HEK293T (cell line): ENCODE measurements at regions not wholly inside any gene's neighbourhood (a gene's known extent, or its start where the extent isn't known, plus 50 kb on each side); places are given as distances from the start of the nearest gene placed in this dataset.

Experiments used
- CTCF ChIA-PET: fragments of 350-600 bp; formaldehyde crosslinking; extraction: SDS; loops from one replicate; lab custom pipeline; 2021; ENCODE audit warnings: antibody characterized with exemption, inconsistent platforms; lab: Yijun Ruan, JAX
- POLR2A ChIA-PET: fragments of 350-600 bp; formaldehyde crosslinking; extraction: SDS; loops from one replicate; lab custom pipeline; 2020; ENCODE audit warnings: antibody characterized with exemption, inconsistent platforms; lab: Yijun Ruan, JAX
- DNase-seq: peaks from one replicate; pipeline ENCODE4 v3.0.0; 2012; ENCODE audit warnings: mixed read lengths; ENCODE audit errors: extremely low spot score
- ARNT ChIP-seq: fragments of 450-650 bp; IDR thresholded peaks from 2 replicates; pipeline ENCODE4 v1.6.1; 2017; ENCODE audit warnings: mild to moderate bottlenecking
- BHLHE40 ChIP-seq: fragments of 450-650 bp; IDR thresholded peaks from 2 replicates; pipeline ENCODE4 v1.6.1; 2016; ENCODE audit warnings: mild to moderate bottlenecking, moderate library complexity, borderline replicate concordance
- CTBP1 ChIP-seq: fragments of 450-650 bp; IDR thresholded peaks from 2 replicates; pipeline ENCODE4 v1.6.1; 2016; ENCODE audit warnings: borderline replicate concordance
- ELF4 ChIP-seq: fragments of 450-650 bp; IDR thresholded peaks from 2 replicates; pipeline ENCODE4 v1.6.1; 2017; ENCODE audit warnings: antibody characterized with exemption
- FOXA1 ChIP-seq: fragments of 450-650 bp; IDR thresholded peaks from 2 replicates; pipeline ENCODE4 v1.6.1; 2016; ENCODE audit warnings: mild to moderate bottlenecking
- FOXK2 ChIP-seq: fragments of 450-650 bp; IDR thresholded peaks from 2 replicates; pipeline ENCODE4 v1.6.1; 2016; ENCODE audit warnings: mild to moderate bottlenecking
- FOXM1 ChIP-seq: fragments of 450-650 bp; IDR thresholded peaks from 2 replicates; pipeline ENCODE4 v1.6.1; 2017; ENCODE audit warnings: mild to moderate bottlenecking, borderline replicate concordance
- HDGF ChIP-seq: fragments of 450-650 bp; IDR thresholded peaks from 2 replicates; pipeline ENCODE4 v1.6.1; 2017; ENCODE audit warnings: antibody characterized with exemption, borderline replicate concordance
- L3MBTL2 ChIP-seq: fragments of 450-650 bp; conservative IDR thresholded peaks from 2 replicates; pipeline ENCODE4 v1.6.1; 2016; ENCODE audit warnings: mild to moderate bottlenecking
- LEF1 ChIP-seq: fragments of 450-650 bp; IDR thresholded peaks from 2 replicates; pipeline ENCODE4 v1.6.1; 2017; ENCODE audit warnings: mild to moderate bottlenecking, borderline replicate concordance
- NFRKB ChIP-seq: fragments of 450-650 bp; IDR thresholded peaks from 2 replicates; pipeline ENCODE4 v1.6.1; 2016; ENCODE audit warnings: mild to moderate bottlenecking, moderate library complexity
- SP1 ChIP-seq: fragments of 450-650 bp; IDR thresholded peaks from 2 replicates; pipeline ENCODE4 v1.6.1; 2017
- SUZ12 ChIP-seq: fragments of 450-650 bp; IDR thresholded peaks from 2 replicates; pipeline ENCODE4 v1.6.1; 2016; ENCODE audit warnings: mild to moderate bottlenecking
- TARDBP ChIP-seq: fragments of 450-650 bp; IDR thresholded peaks from 2 replicates; pipeline ENCODE4 v1.6.1; 2016
- ZNF384 ChIP-seq: fragments of 450-650 bp; IDR thresholded peaks from 2 replicates; pipeline ENCODE4 v1.6.1; 2016
- TF ChIP-seq, protein P1 (sequence below): fragments of 450-650 bp; IDR thresholded peaks from 2 replicates; pipeline ENCODE4 v1.6.1; 2016

DNA sequence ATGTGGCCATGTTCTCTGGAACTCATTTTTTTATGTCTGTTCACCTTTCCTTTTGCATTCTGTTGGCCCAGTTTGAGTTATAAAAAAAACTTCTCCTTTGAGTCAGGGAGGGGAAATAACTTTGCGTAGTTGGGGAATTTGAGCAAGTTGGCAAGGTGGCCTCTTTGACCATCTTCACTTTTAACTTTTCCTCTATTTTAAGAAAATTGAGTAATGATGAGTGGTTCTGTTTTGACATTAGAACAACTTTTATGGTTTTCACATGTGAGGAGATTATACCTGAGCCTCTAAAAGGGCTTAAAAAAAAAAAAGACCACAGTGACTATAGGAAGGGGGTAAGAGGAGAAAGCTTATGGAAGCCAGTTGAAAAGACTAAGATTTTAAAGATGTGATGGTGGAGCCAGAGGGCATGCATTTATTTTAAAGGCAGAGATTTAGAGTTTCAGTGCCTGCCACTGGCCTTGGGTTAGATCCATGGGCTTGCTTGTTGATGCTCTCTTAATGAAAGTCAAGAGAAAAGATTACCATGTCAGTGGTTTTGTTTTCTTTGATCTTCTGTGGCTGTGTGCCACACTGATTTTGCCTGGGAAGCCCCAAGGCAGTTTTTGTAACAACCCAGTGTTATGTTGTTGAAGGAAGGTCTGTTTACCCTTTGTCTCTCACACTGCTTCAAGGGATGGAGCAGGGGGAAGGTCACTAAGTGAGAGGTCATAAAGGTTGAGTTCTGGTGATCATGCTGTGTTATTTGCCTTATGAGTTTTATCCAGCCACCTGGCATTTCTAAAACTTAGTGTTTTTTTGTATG, 219.7 kb upstream of the CD180 start:
- DNase-seq, result no peak

DNA sequence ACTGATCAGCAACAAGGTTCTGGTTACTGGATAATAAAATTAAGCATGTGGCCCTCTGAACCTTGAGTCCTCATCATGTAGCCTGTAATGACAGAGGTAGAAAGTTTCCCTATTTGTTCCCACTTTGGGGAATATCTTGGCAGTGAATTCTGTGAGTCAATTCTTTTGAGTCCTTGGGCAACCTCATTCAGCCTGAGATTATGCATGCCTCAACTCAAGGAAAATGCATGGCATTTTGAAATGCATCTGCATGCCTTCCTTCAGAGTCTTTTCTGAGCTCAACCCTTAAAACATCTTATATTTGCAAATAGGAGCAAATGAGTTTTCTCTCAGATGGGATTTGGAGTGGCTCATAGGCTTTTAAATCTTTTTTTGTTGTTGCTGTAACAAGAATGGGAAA, 218.1 kb upstream of the CD180 start:
- CTCF ChIA-PET, result no interaction called here
- POLR2A ChIA-PET, result no interaction called here
- DNase-seq, result no peak
- TF ChIP-seq SUZ12, result no peak
- TF ChIP-seq SP1, result no peak
- TF ChIP-seq ARNT, result no peak
- no peak for TF ChIP-seq BHLHE40

More for the DNA sequence above, 219.7 kb upstream of the CD180 start:
- ChIA-PET CTCF (no interaction called here), POLR2A (no interaction called here)
- TF ChIP-seq SP1 (no peak), LEF1 (no peak), NFRKB (no peak), CTBP1 (no peak)

DNA sequence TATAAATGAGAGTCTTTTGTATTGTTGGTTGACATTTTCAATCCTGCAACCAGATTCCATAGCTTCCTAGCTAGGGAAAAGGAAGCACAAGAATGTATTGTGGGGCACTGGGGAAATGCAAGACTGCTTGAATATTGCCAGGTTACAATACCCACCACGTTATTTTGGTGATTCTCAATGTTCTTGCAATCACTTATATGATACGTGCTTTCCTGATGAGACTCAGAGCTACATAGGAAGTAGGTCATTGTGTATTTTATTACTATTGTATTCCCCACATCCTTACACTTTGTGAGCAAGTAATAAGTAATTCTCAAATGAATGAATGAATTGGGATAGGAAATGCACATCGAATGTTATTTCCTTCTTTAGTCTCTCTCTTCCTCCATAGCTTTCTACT, 217.1 kb upstream of the CD180 start:
- ChIA-PET POLR2A (no interaction called here), CTCF (no interaction called here)
- no peak for TF ChIP-seq BHLHE40
- TF ChIP-seq HDGF, result no peak
- no peak for TF ChIP-seq ARNT
- TF ChIP-seq FOXA1, result no peak
- no peak for TF ChIP-seq FOXK2
- no peak for TF ChIP-seq SUZ12
- no peak for DNase-seq

DNA sequence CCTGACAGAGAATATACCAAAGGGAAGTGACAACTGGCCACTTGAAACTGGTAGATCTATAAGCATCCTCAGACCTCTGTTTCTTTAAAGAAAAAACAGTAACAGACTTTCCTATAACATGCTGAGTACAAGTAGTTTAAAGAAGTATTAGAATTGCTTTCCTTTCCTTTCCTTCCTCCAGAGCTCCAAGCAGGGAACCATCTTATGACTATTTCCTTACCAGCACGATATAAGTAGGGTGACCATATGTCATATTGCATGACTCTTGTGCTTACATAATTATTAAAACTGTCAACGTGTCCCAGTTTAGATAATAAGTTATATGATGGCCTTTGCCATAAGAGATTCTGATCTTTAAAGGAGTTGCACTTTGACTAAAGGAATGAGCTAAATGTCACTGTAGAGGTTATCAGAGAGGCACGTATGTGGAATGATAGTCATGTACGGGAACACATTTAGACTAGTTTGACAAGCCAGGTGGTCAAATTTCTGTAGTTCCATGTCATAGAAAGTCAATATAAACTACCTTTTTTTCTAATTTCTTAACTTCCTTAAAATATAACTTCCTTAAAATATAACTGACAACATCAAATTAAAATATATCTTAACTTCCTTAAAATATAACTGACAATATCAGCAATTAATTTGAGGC, 212.7 kb upstream of the CD180 start:
- CTCF ChIA-PET, result no interaction called here

DNA sequence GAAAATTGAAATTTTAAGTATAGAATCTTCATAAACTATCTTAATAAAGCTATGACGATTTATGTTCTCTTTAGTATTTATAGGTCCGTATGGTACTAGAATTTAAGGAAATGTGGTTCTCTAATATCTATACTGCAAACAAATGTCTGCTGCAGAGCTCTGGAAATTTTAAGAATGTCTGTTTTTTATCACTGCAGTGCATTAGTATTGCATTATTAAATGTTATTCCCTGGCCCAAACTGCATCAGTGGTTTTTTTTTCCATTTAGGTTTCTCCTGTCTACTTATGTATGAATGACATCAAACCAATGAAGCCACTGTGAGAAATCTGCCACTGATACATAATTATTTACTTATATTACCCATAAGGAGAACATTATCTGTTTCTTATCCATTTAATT, 211.4 kb upstream of the CD180 start:
- DNase-seq, result no peak
- TF ChIP-seq L3MBTL2 (no peak), CTBP1 (no peak), HDGF (no peak), TARDBP (no peak), LEF1 (no peak), SP1 (no peak), ZNF384 (no peak), ELF4 (no peak), FOXK2 (no peak), FOXA1 (no peak), FOXM1 (no peak), SUZ12 (no peak), NFRKB (no peak), BHLHE40 (no peak)
- TF ChIP-seq, protein P1, sequence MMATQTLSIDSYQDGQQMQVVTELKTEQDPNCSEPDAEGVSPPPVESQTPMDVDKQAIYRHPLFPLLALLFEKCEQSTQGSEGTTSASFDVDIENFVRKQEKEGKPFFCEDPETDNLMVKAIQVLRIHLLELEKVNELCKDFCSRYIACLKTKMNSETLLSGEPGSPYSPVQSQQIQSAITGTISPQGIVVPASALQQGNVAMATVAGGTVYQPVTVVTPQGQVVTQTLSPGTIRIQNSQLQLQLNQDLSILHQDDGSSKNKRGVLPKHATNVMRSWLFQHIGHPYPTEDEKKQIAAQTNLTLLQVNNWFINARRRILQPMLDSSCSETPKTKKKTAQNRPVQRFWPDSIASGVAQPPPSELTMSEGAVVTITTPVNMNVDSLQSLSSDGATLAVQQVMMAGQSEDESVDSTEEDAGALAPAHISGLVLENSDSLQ, result no peak
- CTCF ChIA-PET, result no interaction called here
- POLR2A ChIA-PET, result no interaction called here

More for the DNA sequence above, 212.7 kb upstream of the CD180 start:
- TF ChIP-seq BHLHE40 (no peak), HDGF (no peak), TARDBP (no peak), SUZ12 (no peak), LEF1 (no peak), FOXM1 (no peak), SP1 (no peak), ZNF384 (no peak), L3MBTL2 (no peak), NFRKB (no peak), FOXA1 (no peak), FOXK2 (no peak), ARNT (no peak), CTBP1 (no peak), ELF4 (no peak)
- TF ChIP-seq, protein P1, result no peak
- DNase-seq, result no peak
- POLR2A ChIA-PET, result no interaction called here

DNA sequence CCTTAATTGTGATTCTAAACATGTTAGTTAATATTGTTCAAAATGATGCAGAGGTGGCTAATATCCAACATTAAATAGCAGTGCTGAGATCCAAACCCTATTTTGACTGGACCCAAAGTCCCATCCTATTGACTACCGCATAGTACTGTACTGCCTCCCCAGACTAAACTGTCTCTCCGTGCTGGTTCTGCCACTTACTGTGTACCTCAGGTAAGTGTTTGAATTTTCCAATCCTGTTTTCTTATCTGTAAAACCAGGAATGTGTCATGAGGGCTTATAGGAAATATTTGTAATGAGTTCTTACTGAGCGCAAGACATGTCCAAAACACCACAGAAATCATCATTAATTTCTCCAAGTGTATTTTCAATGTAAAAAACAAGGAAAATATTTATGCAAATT, 209.2 kb upstream of the CD180 start:
- ChIA-PET POLR2A (no interaction called here), CTCF (no interaction called here)

More for the DNA sequence above, 209.2 kb upstream of the CD180 start:
- TF ChIP-seq ARNT (no peak), LEF1 (no peak), CTBP1 (no peak), NFRKB (no peak), ELF4 (no peak), FOXA1 (no peak), FOXM1 (no peak), BHLHE40 (no peak), L3MBTL2 (no peak)
- TF ChIP-seq, protein P1, result no peak
- DNase-seq, result no peak
